NCI-H2227 (cell line): ENCODE measurements at regions not wholly inside any gene's neighbourhood (a gene's known extent, or its start where the extent isn't known, plus 50 kb on each side); places are given as distances from the start of the nearest gene placed in this dataset.

ENCODE experiments used
- DNase-seq: peaks from one replicate; lab custom pipeline; 2025; ENCODE audit not compliant: unreplicated experiment; lab: John Stamatoyannopoulos, UW

GRCh38 chr2:167310442-167310841 lies 422.2 kb downstream of the XIRP2 start:
- no peak for DNase-seq
